ENCODE measurements at regions not wholly inside any gene's neighbourhood (a gene's known extent, or its start where the extent isn't known, plus 50 kb on each side); places are given as distances from the start of the nearest gene placed in this dataset.

- Mint-ChIP-seq H3K4me3 (no peak overlapping the region), H3K27ac (no peak overlapping the region), H3K36me3 (no peaks in the 10 kb centered on the region), H3K9me3 (no peaks in the 10 kb centered on the region), H3K27me3 (ENCODE audit: insufficient read depth, low read depth) (no peaks in the 10 kb centered on the region), H3K4me1 (no peaks in the 10 kb centered on the region)
- Histone ChIP-seq H3K4me3 (no peak overlapping the region), H4K20me1 (ENCODE audit: low read depth) (no peaks in the 10 kb centered on the region), H3K4me1 (no peaks in the 10 kb centered on the region), H3F3A (ENCODE audit: low read depth) (no peaks in the 10 kb centered on the region), H3K79me2 (ENCODE audit: low read depth) (no peaks in the 10 kb centered on the region), H2AFZ (replicated peaks) (no peak overlapping the region), H3K27me3 (no peaks in the 10 kb centered on the region), H3K36me3 (no peaks in the 10 kb centered on the region), H3K4me2 (no peak overlapping the region), H3K9me3 (ENCODE audit: low read depth) (no peaks in the 10 kb centered on the region), H3K9ac (no peak overlapping the region), H3K27ac (no peak overlapping the region)
- TF ChIP-seq CTCF (IDR thresholded peaks at IDR 0.05) (peak; percentile 51), EZH2phosphoT487 (IDR thresholded peaks at IDR 0.05) (no peak), EZH2 (IDR thresholded peaks at IDR 0.05) (no peak)
- peak; percentile 13 for DNase-seq (ENCODE audit: low spot score)
Observed at GRCh38 chr5:52582313-52582712, 205.4 kb upstream of the ITGA1 start.

- DNase-seq (ENCODE audit: low spot score): no peak
- no peak for TF ChIP-seq EZH2 (IDR thresholded peaks at IDR 0.05)
- TF ChIP-seq CTCF (IDR thresholded peaks at IDR 0.05): no peak
- no peak for TF ChIP-seq EZH2phosphoT487 (IDR thresholded peaks at IDR 0.05)
- H3K9me3 Mint-ChIP-seq: no peaks in the 10 kb centered on the region
- Histone ChIP-seq H3K27me3 (no peaks in the 10 kb centered on the region), H3K36me3 (no peaks in the 10 kb centered on the region), H3K79me2 (ENCODE audit: low read depth) (no peaks in the 10 kb centered on the region), H3K9me3 (ENCODE audit: low read depth) (no peaks in the 10 kb centered on the region), H3F3A (ENCODE audit: low read depth) (no peaks in the 10 kb centered on the region), H4K20me1 (ENCODE audit: low read depth) (no peaks in the 10 kb centered on the region), H2AFZ (replicated peaks) (no peak overlapping the region), H3K4me1 (no peaks in the 10 kb centered on the region), H3K9ac (no peak overlapping the region), H3K27ac (no peak overlapping the region), H3K4me3 (no peak overlapping the region), H3K4me2 (no peak overlapping the region)
- H3K36me3 Mint-ChIP-seq: no peaks in the 10 kb centered on the region
- H3K4me1 Mint-ChIP-seq: no peaks in the 10 kb centered on the region
- no peaks in the 10 kb centered on the region for H3K27me3 Mint-ChIP-seq (ENCODE audit: insufficient read depth, low read depth)
- H3K4me3 Mint-ChIP-seq: no peak overlapping the region
- no peak overlapping the region for H3K27ac Mint-ChIP-seq
Observed at GRCh38 chr5:52587131-52587530, 200.6 kb upstream of the ITGA1 start.

GRCh38 chr5:52597625-52598024, 190.1 kb upstream of the ITGA1 start:
- Histone ChIP-seq H3K27me3 (no peaks in the 10 kb centered on the region), H3K27ac (no peak overlapping the region), H3K79me2 (ENCODE audit: low read depth) (no peaks in the 10 kb centered on the region), H4K20me1 (ENCODE audit: low read depth) (no peaks in the 10 kb centered on the region), H3K4me3 (no peak overlapping the region), H3K36me3 (no peaks in the 10 kb centered on the region), H2AFZ (replicated peaks) (no peak overlapping the region), H3K4me1 (no peaks in the 10 kb centered on the region), H3K4me2 (no peak overlapping the region), H3K9me3 (ENCODE audit: low read depth) (no peaks in the 10 kb centered on the region), H3K9ac (no peak overlapping the region), H3F3A (ENCODE audit: low read depth) (no peaks in the 10 kb centered on the region)
- no peak overlapping the region for H3K4me3 Mint-ChIP-seq
- TF ChIP-seq CTCF (IDR thresholded peaks at IDR 0.05) (no peak), EZH2phosphoT487 (IDR thresholded peaks at IDR 0.05) (no peak), EZH2 (IDR thresholded peaks at IDR 0.05) (no peak)
- H3K9me3 Mint-ChIP-seq: peaks cover 10% of the 10 kb centered on the region
- no peak overlapping the region for H3K27ac Mint-ChIP-seq
- no peaks in the 10 kb centered on the region for H3K4me1 Mint-ChIP-seq
- H3K36me3 Mint-ChIP-seq: peaks cover 1% of the 10 kb centered on the region
- peaks cover 9% of the 10 kb centered on the region for H3K27me3 Mint-ChIP-seq (ENCODE audit: insufficient read depth, low read depth)
- DNase-seq (ENCODE audit: low spot score): no peak

Measured in neural progenitor cell (in vitro differentiated cells).